22Rv1 (cell line): ENCODE measurements at regions not wholly inside any gene's neighbourhood (a gene's known extent, or its start where the extent isn't known, plus 50 kb on each side); places are given as distances from the start of the nearest gene placed in this dataset.

Experiments used
- H3K27ac ChIP-seq: fragments of 450-650 bp; 2 replicates; pipeline ENCODE4 v1.5.1; 2017
- CTCF ChIP-seq: fragments of 450-650 bp; IDR thresholded peaks from 2 replicates; pipeline ENCODE4 v1.5.1; 2017; ENCODE audit warnings: mild to moderate bottlenecking
- ZFX ChIP-seq: fragments of 450-650 bp; IDR thresholded peaks from 2 replicates; pipeline ENCODE4 v1.6.1; 2017; ENCODE audit warnings: antibody characterized with exemption, borderline replicate concordance

- no peak overlapping the region for H3K27ac ChIP-seq
- TF ChIP-seq ZFX, result no peak
- TF ChIP-seq CTCF, result no peak
Observed at GRCh38 chr4:79178760-79179159, 147.1 kb downstream of the NAA11 start.

GRCh38 chr4:79177388-79177787 is 148.5 kb downstream of the NAA11 start:
- TF ChIP-seq CTCF, result no peak
- TF ChIP-seq ZFX, result no peak

GRCh38 chr4:79176351-79176750 is 149.5 kb downstream of the NAA11 start:
- no peak overlapping the region for H3K27ac ChIP-seq
- TF ChIP-seq ZFX (no peak), CTCF (no peak)

More at GRCh38 chr4:79177388-79177787, 148.5 kb downstream of the NAA11 start:
- H3K27ac ChIP-seq, result no peak overlapping the region

- TF ChIP-seq CTCF, result no peak
- TF ChIP-seq ZFX, result no peak
- no peak overlapping the region for H3K27ac ChIP-seq
Observed at GRCh38 chr4:79175716-79176115, 150.1 kb downstream of the NAA11 start.

- TF ChIP-seq CTCF, result no peak
- TF ChIP-seq ZFX, result no peak
- H3K27ac ChIP-seq, result no peak overlapping the region
Observed at GRCh38 chr4:79174490-79175252, 151.2 kb downstream of the NAA11 start.

- TF ChIP-seq CTCF, result no peak
- TF ChIP-seq ZFX, result no peak
- H3K27ac ChIP-seq, result no peak overlapping the region
Observed at GRCh38 chr4:79173186-79173585, 152.7 kb downstream of the NAA11 start.

- TF ChIP-seq CTCF (no peak), ZFX (no peak)
- H3K27ac ChIP-seq, result no peak overlapping the region
Observed at GRCh38 chr4:79170077-79170476, 155.8 kb downstream of the NAA11 start.
